C4-2B (cell line): ENCODE measurements at regions not wholly inside any gene's neighbourhood (a gene's known extent, or its start where the extent isn't known, plus 50 kb on each side); places are given as distances from the start of the nearest gene placed in this dataset.

Experiments used
- CTCF ChIP-seq: fragments of 450-650 bp; conservative IDR thresholded peaks from 2 replicates; pipeline ENCODE4 v1.5.1; 2017; ENCODE audit warnings: mild to moderate bottlenecking
- ZFX ChIP-seq: fragments of 450-650 bp; IDR thresholded peaks from 2 replicates; pipeline ENCODE4 v1.6.1; 2017

- TF ChIP-seq ZFX (no peak), CTCF (no peak)
Measured at GRCh38 chr14:85334316-85334715, 195.6 kb upstream of the FLRT2 start.
